Testis (tissue), 2 donors: ENCODE measurements at regions not wholly inside any gene's neighbourhood (a gene's known extent, or its start where the extent isn't known, plus 50 kb on each side); places are given as distances from the start of the nearest gene placed in this dataset.

Experiments
- POLR2A ChIP-seq: fragments of 450-650 bp; IDR thresholded peaks from one replicate; pipeline ENCODE4 v1.6.1; 2017; ENCODE audit warnings: antibody characterized with exemption, mild to moderate bottlenecking, moderate library complexity
- TF ChIP-seq, protein P1 (sequence below), 3 experiments: fragments of 450-650 bp in 2 of 3; fragments of 200-600 bp in 1 of 3; sonication (generic) in 1 of 3; IDR thresholded peaks; one replicate each; pipeline ENCODE4 v1.5.1; 2016 to 2019; ENCODE audit warnings: antibody characterized with exemption in 3 of 3, mild to moderate bottlenecking in 2 of 3, moderate library complexity in 1 of 3

DNA sequence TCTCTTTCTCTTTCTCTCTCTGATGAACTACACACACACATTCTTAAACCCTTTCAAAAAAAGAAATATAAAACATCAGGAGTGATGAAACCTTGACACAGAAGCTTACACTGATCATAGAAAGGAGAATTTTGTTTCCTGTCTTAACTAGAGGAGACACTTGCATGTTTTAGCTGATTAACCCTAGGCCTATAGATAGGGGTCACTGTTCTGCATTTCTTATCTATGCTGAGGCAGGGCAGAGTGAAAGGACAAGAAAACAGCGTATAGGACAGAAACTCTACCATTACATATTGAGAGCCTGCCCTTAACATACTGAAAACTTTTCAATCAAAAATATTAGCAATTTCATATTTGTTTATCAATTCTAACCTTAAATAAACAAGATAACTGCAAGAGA lies 680.6 kb upstream of the MBL2 start:
- TF ChIP-seq, protein P1, sequence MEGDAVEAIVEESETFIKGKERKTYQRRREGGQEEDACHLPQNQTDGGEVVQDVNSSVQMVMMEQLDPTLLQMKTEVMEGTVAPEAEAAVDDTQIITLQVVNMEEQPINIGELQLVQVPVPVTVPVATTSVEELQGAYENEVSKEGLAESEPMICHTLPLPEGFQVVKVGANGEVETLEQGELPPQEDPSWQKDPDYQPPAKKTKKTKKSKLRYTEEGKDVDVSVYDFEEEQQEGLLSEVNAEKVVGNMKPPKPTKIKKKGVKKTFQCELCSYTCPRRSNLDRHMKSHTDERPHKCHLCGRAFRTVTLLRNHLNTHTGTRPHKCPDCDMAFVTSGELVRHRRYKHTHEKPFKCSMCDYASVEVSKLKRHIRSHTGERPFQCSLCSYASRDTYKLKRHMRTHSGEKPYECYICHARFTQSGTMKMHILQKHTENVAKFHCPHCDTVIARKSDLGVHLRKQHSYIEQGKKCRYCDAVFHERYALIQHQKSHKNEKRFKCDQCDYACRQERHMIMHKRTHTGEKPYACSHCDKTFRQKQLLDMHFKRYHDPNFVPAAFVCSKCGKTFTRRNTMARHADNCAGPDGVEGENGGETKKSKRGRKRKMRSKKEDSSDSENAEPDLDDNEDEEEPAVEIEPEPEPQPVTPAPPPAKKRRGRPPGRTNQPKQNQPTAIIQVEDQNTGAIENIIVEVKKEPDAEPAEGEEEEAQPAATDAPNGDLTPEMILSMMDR (IDR thresholded peaks at IDR 0.05) = no peak
- TF ChIP-seq POLR2A = no peak
